ENCODE measurements at regions not wholly inside any gene's neighbourhood (a gene's known extent, or its start where the extent isn't known, plus 50 kb on each side); places are given as distances from the start of the nearest gene placed in this dataset.

- TF ChIP-seq EZH2 (IDR thresholded peaks at IDR 0.05; ENCODE audit: low read length, unreplicated experiment) = no peak
- no peak for TF ChIP-seq CTCF (conservative IDR thresholded peaks at IDR 0.05; ENCODE audit: low read depth, low read length)
- TF ChIP-seq EZH2phosphoT487 (IDR thresholded peaks at IDR 0.05; ENCODE audit: borderline replicate concordance, low read length) = no peak
Measured at GRCh38 chr10:129165076-129165720, 301.8 kb upstream of the MGMT start.

All from PC-3 (cell line).